Renal cortex interstitium (tissue), 11 donors: ENCODE measurements at regions not wholly inside any gene's neighbourhood (a gene's known extent, or its start where the extent isn't known, plus 50 kb on each side); places are given as distances from the start of the nearest gene placed in this dataset.

Experiments
- DNase-seq, 11 donors: peaks; one replicate each; pipeline ENCODE4 v3.0.0-alpha.2; 2013; ENCODE audit warnings: low read depth in 9 of 11, low spot score in 4 of 11; ENCODE audit errors: extremely low read depth in 1 of 11

DNA sequence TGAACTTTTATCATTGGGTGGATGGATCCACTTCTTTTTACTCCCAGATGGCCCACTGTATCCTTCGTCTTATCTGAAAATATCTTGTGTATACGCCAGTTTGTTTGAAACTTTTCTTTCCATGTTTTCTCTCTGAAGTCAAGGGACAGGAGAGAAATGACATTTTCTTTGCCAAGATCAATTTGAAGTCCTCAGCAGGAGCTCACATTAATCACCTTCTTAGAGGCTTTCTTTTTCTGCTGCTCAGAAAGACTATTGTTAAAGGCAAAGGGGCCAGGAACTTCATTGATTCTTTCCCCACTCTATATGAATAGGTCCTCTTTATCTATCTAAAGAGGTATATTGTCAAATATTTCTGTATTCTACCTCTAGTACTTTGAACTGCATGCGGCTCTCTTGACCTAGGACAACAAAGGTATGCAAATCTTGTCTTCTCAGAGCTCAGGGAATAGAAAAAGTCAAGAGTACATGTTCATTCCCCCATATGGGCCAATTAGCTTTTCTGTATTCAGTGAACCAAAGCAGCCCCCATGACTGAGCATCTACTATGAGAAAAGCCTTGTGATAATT is 583.3 kb downstream of the HS3ST4 start:
- no peak for DNase-seq

DNA sequence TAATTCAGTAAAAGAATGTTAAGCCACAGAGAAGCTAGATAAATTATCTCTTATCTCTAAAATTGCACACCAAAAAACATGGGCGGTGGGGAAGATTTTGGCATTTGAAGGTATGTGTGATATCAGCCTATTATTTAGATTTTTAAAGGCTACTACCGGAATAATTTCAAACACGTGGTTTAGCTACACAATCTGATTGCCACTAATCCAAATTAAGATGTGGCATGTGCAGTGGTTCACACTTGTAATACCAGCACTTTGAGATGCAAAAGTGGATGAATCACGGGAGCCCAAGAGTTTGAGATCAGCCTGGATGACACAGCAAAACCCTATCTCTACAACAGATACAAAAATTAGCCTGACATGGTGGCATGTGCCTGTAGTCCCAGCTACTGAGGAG is 584.5 kb downstream of the HS3ST4 start:
- DNase-seq: no peak

DNA sequence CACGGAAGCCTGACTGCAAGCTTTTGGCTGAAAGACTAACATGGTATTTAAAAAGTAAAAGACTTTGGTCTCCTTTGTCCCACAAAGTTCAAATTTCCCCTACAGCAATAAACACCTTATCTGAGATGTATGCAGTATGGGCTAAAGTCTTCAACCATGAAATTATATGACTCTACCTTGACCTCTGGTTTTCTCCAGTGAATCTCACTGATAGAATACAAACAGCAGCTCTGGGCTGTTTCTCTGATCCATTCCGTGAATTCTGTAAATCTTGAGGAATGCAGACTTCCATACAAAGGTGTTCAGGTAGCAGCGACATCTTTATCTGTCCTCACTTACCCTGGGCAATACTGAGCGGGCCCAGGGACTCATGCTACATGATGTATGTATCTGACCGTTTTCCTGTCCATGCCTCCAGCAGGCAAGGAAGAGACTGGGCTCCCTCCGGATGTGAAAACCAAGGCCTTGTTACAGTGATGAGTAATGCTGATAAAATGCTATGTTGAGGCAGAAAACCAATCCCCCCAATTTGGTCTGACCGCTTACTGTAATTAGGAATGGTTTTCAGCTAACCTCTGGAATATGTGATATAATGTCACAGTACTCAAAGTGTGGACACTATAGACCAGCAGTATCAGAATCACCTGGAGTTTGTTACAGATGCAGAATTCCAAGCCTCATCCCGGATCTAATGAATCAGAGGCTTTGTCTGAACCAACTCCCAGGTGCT is 589.8 kb downstream of the HS3ST4 start:
- DNase-seq: peak in 1 of 11 donors; percentile 0

DNA sequence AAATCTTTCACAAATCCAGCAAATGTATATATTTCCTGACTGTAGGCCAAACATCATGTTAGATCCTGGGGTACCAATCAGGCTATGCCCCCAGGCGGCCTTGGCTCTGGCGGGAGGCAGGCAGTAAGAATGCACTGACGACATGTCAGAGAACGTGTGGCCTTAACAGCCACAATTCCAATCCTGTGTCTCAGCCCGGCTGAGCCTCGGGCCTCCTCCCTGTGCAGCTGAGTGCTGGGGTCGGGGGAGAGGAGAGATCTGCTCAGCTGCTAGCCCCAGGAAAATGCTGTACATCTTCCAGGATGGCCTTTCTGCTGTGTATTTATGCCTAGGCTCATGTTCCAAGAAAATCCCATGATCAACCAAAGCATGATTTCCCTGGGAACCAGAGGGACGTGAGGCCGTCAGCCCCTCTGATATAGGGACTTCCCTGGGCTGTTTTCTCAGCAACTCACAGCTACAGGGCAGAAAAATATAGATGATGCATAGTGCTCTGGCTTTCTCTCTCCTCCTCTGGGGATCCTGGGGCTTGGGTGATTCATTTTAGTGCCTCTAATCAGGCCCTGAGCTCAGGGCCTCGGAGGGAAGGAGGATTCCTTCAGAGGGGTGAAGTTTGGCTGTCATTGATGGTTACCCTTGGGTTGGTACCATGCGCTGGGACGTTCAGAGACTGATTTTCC is 604.0 kb downstream of the HS3ST4 start:
- no peak for DNase-seq

DNA sequence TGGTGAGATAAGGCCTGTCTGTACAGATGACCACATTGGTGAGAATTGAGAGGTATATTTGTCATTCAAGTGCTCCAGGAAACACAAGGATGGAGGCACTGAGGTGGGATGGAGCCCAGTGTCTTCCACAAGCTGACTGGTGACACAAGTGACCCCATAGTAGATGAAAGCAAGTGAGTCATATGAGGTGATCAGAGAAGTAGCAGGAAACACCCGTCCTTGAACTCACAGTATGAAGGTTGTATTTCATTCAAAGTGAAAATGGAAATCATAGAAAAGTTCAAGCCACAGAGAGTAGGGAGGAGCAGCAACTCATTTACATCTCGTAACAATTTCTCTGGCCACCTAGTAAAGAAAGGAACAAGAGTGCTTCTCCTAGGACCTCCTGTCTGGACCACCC is 609.8 kb downstream of the HS3ST4 start:
- DNase-seq: no peak

DNA sequence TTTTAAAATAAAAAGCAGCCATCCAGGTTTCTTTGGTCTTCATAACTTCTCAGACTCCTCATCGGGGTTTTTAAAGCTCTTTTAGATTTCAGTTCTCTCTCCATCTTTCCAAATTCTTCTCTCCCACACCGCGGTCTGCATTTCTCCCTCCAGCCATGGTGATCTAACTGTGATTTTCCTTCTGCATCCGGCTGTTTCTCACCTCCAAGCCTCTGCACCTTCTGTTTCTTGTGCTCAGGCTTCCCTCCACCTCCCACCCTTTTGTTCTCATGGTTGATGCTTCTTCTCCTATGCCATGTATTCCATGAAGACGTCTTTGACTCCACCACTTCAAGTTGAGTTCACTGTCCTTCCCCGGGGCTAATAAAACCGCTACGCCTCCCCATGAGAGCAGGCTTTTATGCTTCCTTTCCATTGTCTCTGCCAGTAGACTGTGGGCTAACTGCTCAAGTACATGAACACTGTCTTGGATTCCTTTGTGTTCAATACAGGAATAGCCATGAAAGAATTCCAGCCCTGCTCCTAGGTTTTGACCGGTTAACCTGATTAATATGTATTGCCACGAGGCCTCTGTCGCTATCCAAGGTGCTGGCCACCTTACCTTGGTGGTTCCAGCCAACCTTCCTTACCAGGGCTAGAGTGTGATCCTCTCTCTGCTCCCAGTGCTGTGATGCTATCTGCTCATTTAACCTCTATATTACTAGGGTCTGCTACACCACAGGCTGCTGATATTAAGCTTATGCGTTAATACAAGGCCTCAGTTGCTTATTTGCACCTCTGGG is 625.1 kb downstream of the HS3ST4 start:
- DNase-seq: peak in 7 of 11 donors; percentile 3 to 20 (median 7)

DNA sequence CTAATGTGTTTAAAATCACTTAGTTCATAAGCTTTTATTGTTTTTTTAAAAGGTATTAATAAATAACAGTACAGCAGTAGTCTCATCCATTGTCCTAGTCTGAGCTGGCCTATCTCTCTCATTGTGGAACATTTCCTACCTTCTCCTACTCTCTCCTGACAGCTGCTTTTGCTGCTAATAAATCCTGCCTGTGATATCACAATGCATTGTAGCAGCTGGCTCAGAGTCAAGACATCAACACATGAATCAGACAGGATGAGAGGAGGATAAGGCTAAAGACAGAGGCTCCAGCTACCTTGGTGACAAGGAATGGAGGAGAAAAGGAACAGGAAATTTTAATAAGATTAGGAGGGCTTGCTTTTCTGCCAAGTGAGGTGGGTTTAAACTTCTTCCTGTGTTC is 626.1 kb downstream of the HS3ST4 start:
- DNase-seq: no peak

DNA sequence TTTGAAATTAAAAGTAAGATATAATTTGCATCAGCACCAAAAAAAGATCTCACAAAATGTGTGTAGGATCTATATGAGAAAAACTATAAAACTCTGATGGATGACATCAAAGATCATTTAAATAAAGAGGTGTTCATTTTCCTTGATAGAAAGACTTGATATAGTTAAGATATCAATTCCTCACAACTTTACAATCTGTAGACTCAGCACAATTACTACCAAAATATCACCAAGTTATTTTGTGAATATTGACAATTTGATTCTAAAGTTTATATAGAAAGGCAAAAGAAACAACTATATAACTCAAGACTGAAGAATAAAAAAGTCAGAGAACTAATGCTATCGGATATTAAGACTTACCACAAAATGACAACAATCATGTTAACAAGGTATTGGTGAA is 638.9 kb downstream of the HS3ST4 start:
- DNase-seq: no peak

DNA sequence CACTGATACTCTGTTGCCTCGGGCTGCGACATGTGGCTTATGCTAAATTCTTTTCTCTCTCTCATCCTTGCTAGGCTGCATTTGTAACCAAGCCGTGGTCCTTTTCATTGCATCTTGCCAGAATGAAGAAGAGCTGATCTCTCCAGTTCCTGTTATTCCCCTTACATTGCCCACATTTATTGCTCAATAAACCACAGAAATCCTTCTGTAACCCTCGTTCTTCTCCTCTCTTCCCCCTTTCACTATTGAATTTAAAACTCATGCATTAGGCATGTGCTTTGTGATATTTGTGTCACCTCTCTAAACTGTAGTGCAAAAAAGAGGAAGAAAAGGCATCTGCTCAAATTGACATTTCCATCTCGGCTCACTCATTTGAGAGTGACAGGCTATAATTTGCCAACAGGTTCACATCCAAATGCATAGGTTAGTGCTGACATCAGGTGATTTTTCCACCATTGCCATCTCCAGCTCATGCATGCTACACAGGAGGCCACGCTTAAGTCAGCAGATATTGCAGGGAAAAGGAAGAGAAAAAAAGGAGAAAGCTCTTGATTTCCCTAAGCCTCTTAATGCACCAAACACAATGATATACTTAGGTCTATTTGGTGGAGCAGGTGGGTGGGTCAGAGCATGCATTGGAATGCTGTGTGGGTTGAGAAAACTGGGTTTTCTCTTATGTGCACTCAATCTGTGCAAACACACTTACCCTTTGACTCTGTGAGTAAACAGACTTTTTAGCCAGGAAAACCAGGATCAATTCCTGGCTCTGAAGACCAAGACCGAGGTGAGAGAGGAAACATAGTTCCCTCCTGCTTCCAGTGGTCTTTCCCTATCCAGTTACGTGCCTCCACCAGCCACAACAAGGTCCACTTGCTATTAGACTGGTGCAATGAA is 642.7 kb downstream of the HS3ST4 start:
- no peak for DNase-seq

DNA sequence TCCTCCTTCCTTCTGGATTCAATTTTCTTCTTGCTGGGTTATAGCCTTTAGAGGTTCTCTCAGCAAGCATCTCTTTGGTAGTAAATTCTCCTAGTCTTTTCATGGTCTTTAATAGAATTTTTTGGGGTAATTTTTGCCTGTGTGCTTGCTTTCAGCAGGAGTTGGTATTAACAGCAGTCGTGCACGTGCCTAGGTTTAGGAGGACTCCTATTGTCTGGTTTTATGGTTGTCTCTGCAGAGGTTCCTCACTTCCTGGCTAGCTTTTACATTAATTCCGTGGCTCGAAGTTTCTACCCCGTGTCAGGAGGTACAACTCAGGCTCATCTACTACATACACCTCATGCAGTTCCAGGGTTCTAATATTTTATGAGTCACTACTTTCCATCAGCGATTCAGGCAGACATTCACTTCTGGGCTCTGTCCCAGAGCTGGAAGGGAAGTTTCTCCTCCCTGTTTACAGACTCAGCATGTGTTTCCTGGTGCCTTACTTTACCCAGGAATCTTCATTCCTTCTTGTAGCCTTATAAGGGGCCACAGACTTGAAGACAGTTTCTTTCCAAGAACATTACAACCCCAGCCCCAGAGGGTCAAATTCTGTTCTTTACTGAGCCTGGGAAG is 643.6 kb downstream of the HS3ST4 start:
- DNase-seq: no peak

DNA sequence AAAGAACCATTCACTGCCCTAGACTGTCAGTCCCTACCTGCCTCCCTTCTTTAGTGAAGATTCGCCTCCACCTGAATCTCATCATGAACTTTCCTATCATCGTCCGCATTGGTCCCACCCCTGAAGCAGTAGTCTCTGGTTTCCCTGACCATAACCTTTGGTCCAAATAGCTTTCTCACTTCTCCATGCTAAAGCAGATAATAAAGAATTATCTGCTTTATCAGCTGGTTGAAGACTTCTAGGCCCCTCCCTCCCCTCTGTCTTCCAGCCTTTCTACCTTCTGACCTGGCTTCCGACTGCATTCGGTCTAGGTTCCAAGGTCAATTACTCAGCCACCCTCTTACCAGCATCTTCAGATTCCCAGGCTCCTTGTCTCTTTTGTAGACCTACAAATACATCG is 650.9 kb downstream of the HS3ST4 start:
- DNase-seq: no peak

DNA sequence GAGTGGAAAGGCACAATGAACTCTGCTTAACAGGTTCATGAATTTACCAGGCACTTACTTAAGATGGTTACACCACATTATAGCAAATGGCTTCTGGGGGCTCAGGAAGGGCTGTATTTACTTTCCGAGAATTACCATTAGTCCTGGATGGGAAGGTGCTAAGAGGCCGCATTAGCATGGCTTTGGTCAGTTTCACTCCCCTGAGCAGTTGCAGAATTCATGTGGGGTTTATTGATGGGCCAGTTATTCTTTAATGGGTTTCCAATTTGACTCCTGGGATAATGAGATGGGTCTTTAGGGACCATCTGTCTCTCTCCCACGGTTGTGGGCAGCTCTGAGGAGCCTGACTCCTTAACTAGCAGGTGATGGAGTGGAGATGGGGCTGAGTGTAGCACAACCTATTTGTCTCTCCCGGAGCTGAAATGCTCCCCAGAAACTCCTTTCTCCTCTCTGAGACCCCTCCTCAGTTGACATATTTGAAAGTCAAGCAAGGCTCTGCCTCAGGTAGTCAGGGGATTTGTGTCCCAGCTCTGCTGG is 652.5 kb downstream of the HS3ST4 start:
- no peak for DNase-seq

DNA sequence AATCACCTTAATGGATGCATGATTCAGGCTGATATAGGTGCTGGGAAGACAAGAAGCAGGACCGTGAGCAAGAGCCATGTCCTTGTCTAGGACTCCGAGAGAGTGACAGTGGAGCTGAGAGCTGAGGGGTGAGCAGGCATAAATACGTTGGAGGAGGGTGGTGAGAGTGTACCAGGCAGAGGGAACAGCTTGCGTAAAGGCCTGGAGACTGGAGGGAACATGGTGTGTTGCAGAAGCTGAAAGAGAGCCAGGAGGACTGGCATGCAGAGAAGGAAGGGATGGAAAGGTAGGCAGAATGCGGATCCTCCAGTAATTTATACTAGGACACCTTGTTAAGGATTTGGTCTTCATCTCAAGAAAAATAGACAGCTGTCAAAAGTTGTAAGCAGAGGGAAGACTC is 653.2 kb downstream of the HS3ST4 start:
- no peak for DNase-seq

DNA sequence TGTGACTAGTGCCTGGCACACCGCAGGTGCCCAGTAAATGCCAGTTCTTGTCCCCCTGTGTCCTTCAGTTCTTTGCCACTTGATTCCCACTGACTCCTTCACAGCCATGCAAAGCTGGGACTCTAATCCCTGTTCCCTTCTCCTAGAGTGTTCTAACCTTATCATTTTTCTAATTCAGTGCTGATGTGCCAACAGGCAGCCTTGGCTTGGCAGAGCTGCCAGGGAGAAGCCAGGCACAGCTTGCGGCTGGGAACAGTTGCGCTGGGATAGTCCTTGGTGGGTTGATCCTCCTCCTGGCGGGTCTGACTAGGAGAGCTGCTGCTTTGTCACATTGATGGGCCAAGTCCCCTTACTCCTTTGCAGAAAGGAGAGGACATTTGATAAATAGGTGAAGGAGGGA is 654.2 kb downstream of the HS3ST4 start:
- no peak for DNase-seq

DNA sequence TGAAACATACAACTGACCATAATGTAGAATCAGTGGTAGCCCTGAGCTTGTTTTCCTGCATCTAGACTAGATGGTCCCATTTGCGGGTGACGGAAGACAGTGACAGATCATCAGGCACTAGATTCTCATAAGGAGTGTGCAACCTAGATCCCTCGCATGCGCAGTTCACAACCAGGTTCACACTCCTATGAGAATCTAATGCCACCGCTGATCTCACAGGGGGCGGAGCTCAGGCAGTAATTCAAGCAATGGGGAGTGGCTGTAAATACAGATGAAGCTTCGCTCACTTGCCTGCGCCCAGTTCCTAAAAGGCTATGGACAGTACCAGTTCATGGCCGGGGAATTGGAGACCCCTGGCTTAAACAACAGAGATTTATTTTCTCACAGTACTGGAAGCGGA is 656.3 kb downstream of the HS3ST4 start:
- no peak for DNase-seq

DNA sequence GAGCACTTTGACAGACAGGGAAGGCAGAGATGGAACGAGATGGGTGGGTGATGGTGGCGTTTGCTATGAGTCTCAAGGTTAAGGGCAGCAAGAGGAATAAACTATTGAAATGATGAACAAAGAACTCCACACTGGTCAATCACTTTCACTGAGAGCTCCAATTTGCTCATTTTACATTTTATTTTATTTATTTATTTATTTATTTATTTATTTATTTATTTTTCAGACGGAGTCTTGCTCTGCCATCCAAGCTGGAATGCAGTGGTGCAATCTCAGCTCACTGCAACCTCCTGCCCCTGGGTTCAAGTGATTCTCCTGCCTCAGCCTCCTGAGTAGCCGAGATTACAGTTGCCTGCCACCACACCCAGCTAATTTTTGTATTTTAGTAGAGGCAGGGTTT is 669.1 kb downstream of the HS3ST4 start:
- DNase-seq: no peak

DNA sequence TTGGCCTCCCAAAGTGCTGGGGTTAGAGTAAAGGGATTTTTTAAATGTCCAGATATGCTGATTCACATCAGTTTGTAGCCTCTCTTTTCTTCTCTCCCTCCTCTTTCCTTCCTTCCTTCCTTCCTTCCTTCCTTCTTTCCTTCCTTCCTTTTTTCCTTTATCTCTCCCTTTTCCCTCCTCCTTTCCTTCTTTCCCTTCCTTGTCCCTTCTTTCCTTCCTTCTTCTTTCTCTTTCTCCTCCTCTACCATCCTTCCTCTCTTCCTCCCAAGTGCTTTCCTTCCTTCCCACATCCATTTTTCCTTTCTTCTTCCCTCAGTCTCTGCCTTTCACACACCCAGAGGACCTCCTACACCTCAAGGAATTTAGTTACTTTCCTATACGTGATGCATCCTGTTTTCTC is 671.8 kb downstream of the HS3ST4 start:
- DNase-seq: no peak
